Brain microvascular endothelial cell (primary cell): ENCODE measurements at regions not wholly inside any gene's neighbourhood (a gene's known extent, or its start where the extent isn't known, plus 50 kb on each side); places are given as distances from the start of the nearest gene placed in this dataset.
"Not testable (repeated sequence)": the region's sequence is repeated elsewhere in the genome, so short reads cannot be mapped to it uniquely, and the experiment has no call there.

ENCODE experiments used
- DNase-seq: peaks from one replicate; pipeline ENCODE4 v3.0.0-alpha.2; 2020
- H3K27ac ChIP-seq: fragments of 250-450 bp; sonication (Bioruptor Pico); 2 replicates; pipeline ENCODE4 v1.5.1; 2020; ENCODE audit warnings: mild to moderate bottlenecking, moderate library complexity
- H3K27me3 ChIP-seq: fragments of 250-450 bp; sonication (Bioruptor Pico); replicated peaks from 2 replicates; pipeline ENCODE4 v1.5.1; 2020; ENCODE audit warnings: mild to moderate bottlenecking
- H3K36me3 ChIP-seq: fragments of 250-450 bp; sonication (Bioruptor Pico); replicated peaks from 2 replicates; pipeline ENCODE4 v1.5.1; 2020; ENCODE audit warnings: mild to moderate bottlenecking
- H3K4me3 ChIP-seq: 2 replicates; pipeline ENCODE4 v1.5.1; 2011; ENCODE audit warnings: low read depth, mild to moderate bottlenecking, control low read depth, low read length, moderate library complexity
- in situ Hi-C: cut with HindIII; loops from 2 replicates; pipeline ENCODE4 v1.10.0; 2017; ENCODE audit warnings: low sequenced_read_pairs, low pct_ligation_motif_present
- TF ChIP-seq, protein P1 (sequence below): IDR thresholded peaks from 2 replicates; pipeline ENCODE4 v1.5.1; 2011; ENCODE audit warnings: low read depth, mild to moderate bottlenecking, moderate library complexity, low read length, control low read depth, inconsistent platforms; ENCODE audit errors: missing control alignments

DNA sequence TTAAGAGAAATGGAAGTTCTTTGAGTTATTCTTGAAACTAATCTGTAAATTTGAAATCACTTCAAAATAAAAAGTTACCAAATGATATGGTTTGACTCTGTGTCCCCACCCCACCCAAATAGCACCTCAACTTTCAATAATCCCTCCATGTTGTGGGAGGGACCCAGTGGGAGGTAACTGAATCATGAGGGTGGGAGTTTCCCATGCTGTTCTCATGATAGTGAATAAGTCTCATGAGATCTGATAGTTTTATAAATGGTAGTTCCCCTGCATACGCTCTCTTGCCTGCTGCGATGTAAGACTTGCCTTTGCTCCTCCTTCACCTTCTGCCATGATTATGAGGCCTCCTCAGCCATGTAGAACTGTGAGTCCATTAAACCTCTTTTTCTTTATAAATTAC, 690.7 kb upstream of the ZNF385D start:
- Histone ChIP-seq H3K27me3 (no peaks in the 10 kb centered on the region), H3K27ac (no peak overlapping the region), H3K4me3 (no peak overlapping the region), H3K36me3 (no peaks in the 10 kb centered on the region)
- in situ Hi-C loops, result no loop called here
- DNase-seq, result no peak
- TF ChIP-seq, protein P1, sequence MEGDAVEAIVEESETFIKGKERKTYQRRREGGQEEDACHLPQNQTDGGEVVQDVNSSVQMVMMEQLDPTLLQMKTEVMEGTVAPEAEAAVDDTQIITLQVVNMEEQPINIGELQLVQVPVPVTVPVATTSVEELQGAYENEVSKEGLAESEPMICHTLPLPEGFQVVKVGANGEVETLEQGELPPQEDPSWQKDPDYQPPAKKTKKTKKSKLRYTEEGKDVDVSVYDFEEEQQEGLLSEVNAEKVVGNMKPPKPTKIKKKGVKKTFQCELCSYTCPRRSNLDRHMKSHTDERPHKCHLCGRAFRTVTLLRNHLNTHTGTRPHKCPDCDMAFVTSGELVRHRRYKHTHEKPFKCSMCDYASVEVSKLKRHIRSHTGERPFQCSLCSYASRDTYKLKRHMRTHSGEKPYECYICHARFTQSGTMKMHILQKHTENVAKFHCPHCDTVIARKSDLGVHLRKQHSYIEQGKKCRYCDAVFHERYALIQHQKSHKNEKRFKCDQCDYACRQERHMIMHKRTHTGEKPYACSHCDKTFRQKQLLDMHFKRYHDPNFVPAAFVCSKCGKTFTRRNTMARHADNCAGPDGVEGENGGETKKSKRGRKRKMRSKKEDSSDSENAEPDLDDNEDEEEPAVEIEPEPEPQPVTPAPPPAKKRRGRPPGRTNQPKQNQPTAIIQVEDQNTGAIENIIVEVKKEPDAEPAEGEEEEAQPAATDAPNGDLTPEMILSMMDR, result no peak

DNA sequence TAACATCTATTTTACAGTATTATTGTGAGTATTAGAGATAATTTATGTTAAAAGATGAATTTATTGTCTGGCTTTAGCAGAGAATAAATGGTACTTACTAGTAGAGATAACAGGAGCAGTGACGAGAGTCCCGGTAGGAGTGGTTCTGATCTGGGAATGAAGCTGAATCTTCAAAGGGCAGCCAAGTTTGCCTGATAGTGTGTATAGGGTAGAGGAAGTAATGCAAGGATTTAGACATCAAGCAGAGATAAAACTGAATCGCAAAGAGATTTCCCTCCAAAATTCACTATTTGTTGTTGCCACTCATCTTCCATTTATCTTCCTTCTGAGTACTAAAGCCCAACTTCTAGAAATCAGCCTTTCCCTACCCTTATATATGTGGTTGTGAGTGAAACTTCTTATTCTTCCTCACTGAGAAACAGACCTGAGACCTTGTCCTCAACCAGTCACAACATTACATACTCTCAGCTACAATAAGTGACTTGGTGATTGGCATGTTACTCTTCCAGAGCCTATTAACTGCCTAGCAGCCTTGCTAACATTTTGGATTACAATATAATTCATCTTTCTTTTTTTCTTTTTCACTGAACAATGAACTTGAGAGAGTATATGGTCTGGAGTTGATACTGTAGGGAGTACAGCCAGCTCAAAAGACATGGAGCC, 692.7 kb upstream of the ZNF385D start:
- no peak for DNase-seq
- H3K4me3 ChIP-seq, result no peak overlapping the region
- no peak overlapping the region for H3K27ac ChIP-seq
- H3K36me3 ChIP-seq, result no peaks in the 10 kb centered on the region
- no peaks in the 10 kb centered on the region for H3K27me3 ChIP-seq
- in situ Hi-C loops, result no loop called here
- TF ChIP-seq, protein P1, result no peak

DNA sequence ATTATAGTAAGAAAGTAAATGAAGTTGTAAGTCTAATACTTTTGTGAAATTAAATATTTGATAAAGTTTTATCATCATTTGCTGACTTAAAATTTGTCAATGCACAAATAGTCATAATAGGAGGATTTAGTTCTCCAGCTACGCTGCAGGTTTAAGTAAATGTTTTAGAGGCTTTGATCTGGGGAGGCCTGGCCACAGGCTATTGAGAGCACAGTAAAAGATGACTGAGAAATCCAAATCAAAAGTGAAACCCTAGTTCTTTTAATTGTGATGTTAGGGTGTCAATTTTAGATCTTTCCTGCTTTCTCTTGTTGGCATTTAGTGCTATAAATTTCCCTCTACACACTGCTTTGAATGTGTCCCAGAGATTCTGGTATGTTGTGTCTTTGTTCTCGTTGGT, 694.3 kb upstream of the ZNF385D start:
- H3K36me3 ChIP-seq, in situ Hi-C loops, H3K4me3 ChIP-seq: not testable (repeated sequence)

DNA sequence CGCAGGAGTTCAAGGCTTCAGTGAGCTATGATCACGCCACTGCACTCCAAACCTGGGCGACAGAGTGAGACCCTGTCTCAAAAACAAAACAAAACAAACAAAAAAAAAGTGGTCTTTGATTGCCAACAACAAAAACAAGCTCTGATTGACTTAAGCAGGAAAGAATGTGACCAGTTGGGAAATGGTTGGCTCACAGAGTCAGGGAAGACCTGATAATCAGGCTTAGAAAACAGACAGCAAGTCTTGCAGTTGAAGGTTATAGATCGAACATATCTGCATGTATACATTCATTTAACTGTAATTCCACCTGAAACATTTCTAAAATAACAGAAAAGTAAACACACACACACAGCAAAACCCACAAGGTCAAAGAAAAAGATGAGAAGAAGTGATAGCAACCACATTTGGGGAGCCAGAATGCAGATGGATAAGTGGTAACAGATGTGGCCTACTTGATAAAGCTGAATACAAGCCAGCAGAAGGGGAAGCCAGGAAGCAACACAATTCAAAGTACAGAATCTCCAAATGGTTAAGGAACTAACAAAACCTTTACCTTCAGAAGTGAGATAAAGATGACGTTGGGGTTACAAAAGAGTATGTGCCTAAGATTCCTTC, 699.9 kb upstream of the ZNF385D start:
- no peak overlapping the region for H3K4me3 ChIP-seq
- in situ Hi-C loops, result no loop called here
- DNase-seq, result peak; percentile 37

More for the DNA sequence above, 694.3 kb upstream of the ZNF385D start:
- not testable (repeated sequence) for DNase-seq, H3K27me3 ChIP-seq, H3K27ac ChIP-seq

DNA sequence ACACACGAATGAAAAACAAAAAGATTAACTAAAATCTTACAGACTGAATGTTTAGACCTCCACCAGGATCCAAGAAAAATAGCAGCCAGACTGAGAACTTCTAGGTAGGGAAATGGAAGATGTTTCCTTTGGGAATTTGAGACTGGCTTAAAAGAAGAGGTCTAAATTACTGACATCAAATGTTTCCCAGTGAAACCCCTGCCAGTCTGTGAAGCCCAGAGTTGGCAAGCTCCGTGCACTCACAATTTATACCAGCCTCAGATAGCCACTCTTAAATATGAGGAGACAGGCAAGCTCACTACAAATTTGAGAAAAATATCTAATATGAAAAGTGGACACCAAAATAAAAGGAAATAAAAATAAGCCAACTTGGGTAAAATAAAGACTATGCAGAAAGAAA, 700.5 kb upstream of the ZNF385D start:
- TF ChIP-seq, protein P1, result no peak
- DNase-seq, result no peak
- H3K27me3 ChIP-seq, result no peaks in the 10 kb centered on the region
- in situ Hi-C loops, result no loop called here
- no peak overlapping the region for H3K4me3 ChIP-seq
- H3K36me3 ChIP-seq, result no peaks in the 10 kb centered on the region
- H3K27ac ChIP-seq, result no peak overlapping the region

More for the DNA sequence above, 699.9 kb upstream of the ZNF385D start:
- no peaks in the 10 kb centered on the region for H3K27me3 ChIP-seq
- H3K36me3 ChIP-seq, result no peaks in the 10 kb centered on the region
- no peak overlapping the region for H3K27ac ChIP-seq
- TF ChIP-seq, protein P1, result no peak

DNA sequence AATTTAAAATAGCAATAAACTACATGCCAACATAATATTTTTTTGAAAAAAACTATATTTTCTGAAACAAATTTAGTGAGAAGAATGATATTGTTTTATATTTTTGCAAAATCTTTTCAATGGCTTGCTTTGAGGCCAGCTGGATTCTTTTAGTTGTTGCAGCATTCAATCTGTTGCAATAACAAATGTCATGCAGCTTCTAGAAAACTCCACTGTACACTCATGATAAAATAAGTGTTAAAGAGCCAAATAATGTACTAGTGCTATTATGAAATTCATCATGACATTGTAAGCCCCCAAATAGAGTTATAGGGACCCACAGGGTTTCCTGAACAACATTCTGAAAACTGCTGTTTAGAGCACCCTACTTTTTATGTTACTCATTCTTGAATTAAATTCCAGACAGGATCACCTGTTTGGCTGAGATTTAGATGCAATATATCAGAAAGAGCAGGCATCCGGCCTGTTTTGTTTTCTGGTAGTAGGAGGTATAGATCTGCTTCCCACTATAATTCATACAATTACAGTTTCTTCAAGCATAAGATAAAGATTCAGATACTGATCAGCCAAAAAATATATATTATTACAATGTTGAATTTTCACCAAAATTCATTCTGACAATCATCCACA, 703.0 kb upstream of the ZNF385D start:
- TF ChIP-seq, protein P1, result no peak
- Histone ChIP-seq H3K27me3 (no peaks in the 10 kb centered on the region), H3K4me3 (no peak overlapping the region), H3K27ac (no peak overlapping the region), H3K36me3 (no peaks in the 10 kb centered on the region)
- in situ Hi-C loops, result no loop called here
- no peak for DNase-seq
